ENCODE measurements at regions not wholly inside any gene's neighbourhood (a gene's known extent, or its start where the extent isn't known, plus 50 kb on each side); places are given as distances from the start of the nearest gene placed in this dataset.
A peak's percentile ranks its signal among the peaks of the same experiment; 100 is the strongest.

DNA sequence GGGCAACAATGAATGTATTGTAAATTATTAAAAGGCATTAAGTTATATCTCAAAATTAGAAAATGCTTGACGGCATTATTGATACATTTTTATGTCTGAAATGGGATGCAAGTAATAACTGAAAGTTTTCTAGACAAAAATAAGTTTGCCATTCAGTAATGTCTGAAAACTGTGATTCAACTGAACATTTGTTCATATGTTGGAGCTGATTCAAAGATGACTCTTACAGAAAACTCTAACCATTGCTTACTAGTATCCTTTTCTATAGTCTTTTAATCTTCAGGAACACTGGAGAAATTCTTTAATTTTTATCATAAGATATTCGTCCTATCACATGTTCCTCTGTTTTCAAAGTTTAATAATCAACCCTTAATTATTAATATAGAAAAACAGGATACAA lies 71.1 kb upstream of the TFEC start:
- TF ChIP-seq, protein P1, sequence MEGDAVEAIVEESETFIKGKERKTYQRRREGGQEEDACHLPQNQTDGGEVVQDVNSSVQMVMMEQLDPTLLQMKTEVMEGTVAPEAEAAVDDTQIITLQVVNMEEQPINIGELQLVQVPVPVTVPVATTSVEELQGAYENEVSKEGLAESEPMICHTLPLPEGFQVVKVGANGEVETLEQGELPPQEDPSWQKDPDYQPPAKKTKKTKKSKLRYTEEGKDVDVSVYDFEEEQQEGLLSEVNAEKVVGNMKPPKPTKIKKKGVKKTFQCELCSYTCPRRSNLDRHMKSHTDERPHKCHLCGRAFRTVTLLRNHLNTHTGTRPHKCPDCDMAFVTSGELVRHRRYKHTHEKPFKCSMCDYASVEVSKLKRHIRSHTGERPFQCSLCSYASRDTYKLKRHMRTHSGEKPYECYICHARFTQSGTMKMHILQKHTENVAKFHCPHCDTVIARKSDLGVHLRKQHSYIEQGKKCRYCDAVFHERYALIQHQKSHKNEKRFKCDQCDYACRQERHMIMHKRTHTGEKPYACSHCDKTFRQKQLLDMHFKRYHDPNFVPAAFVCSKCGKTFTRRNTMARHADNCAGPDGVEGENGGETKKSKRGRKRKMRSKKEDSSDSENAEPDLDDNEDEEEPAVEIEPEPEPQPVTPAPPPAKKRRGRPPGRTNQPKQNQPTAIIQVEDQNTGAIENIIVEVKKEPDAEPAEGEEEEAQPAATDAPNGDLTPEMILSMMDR (conservative IDR thresholded peaks at IDR 0.05) = no peak
- Mint-ChIP-seq H3K27ac (ENCODE audit: unreplicated experiment) (no peak overlapping the region), H3K4me1 (peaks cover 16% of the 10 kb centered on the region), H3K4me3 (no peak overlapping the region), H3K27me3 (ENCODE audit: low read depth) (no peaks in the 10 kb centered on the region), H3K36me3 (ENCODE audit: low read depth) (no peaks in the 10 kb centered on the region), H3K9me3 (peaks cover 2% of the 10 kb centered on the region)
- DNase-seq (ENCODE audit: low read depth, low spot score) = no peak

DNA sequence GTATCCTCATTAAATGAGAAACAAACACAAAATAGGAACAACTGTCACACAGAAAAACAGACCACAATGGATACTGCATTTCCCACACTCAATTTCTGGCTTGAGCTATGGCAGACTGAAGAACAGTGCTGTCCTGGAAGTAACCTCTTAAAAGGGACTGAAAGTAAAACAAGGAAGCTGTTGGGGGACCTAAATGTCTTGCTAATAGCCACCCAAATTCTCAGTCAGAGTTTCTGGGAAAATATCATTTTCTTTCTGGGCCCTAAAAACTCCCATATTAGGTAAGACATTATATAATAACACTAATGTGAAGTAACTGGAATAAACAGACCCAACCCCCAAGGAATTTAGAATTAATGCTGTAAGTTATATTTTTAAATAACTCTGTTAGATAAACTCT lies 80.9 kb upstream of the TFEC start:
- Mint-ChIP-seq H3K4me1 (no peaks in the 10 kb centered on the region), H3K36me3 (ENCODE audit: low read depth) (no peaks in the 10 kb centered on the region), H3K9me3 (peaks cover 3% of the 10 kb centered on the region), H3K4me3 (no peak overlapping the region), H3K27me3 (ENCODE audit: low read depth) (no peaks in the 10 kb centered on the region), H3K27ac (ENCODE audit: unreplicated experiment) (no peak overlapping the region)
- TF ChIP-seq, protein P1 (conservative IDR thresholded peaks at IDR 0.05) = no peak
- no peak for DNase-seq (ENCODE audit: low read depth, low spot score)

DNA sequence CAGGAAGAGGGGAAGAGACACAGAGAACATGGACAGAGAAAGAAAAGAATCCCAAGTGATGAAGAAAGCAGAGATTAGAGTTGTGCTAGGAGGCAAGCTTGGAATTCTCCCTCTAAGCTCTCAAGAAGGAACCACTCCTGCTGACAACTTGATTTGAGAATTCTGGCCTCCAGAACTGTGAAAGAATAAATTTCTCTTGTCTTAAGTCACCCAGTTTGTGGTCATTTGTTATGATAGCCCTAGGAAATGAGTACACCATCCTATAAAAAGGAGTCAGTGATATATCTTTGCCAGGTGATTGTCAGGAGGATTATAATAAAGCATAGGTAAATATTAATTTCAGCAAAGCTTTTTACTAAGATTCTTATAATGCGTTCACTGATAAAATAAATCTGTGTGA lies 82.7 kb upstream of the TFEC start:
- TF ChIP-seq, protein P1 (conservative IDR thresholded peaks at IDR 0.05) = no peak
- DNase-seq (ENCODE audit: low read depth, low spot score) = no peak
- Mint-ChIP-seq H3K36me3 (ENCODE audit: low read depth) (no peaks in the 10 kb centered on the region), H3K9me3 (peaks cover 3% of the 10 kb centered on the region), H3K4me3 (no peak overlapping the region), H3K4me1 (peaks cover 7% of the 10 kb centered on the region), H3K27ac (ENCODE audit: unreplicated experiment) (no peak overlapping the region), H3K27me3 (ENCODE audit: low read depth) (no peaks in the 10 kb centered on the region)

DNA sequence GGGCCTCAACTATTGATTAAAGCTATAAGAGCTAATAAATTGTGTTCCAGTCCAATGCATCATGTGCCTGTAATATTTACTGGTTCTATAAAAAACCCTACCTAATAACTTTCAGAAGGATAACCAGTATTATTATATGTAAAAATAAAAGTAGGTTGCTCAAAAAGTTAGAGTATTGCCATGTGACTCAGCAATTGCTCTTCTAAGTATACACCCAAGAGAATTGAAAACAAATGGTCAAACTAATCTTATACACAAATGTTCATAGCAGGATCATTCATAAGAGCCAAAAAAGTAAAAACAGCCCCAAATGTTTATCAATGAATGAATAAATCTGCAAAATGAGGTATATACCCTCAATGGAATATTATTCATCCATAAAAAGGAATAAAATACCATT lies 89.5 kb upstream of the TES start:
- H3K4me1 Mint-ChIP-seq = peaks cover 7% of the 10 kb centered on the region
- no peak overlapping the region for H3K27ac Mint-ChIP-seq (ENCODE audit: unreplicated experiment)
- peaks cover 4% of the 10 kb centered on the region for H3K27me3 Mint-ChIP-seq (ENCODE audit: low read depth)
- no peak for DNase-seq (ENCODE audit: low read depth, low spot score)
- no peaks in the 10 kb centered on the region for H3K36me3 Mint-ChIP-seq (ENCODE audit: low read depth)
- no peak overlapping the region for H3K4me3 Mint-ChIP-seq
- no peaks in the 10 kb centered on the region for H3K9me3 Mint-ChIP-seq
- TF ChIP-seq, protein P1 (conservative IDR thresholded peaks at IDR 0.05) = no peak

DNA sequence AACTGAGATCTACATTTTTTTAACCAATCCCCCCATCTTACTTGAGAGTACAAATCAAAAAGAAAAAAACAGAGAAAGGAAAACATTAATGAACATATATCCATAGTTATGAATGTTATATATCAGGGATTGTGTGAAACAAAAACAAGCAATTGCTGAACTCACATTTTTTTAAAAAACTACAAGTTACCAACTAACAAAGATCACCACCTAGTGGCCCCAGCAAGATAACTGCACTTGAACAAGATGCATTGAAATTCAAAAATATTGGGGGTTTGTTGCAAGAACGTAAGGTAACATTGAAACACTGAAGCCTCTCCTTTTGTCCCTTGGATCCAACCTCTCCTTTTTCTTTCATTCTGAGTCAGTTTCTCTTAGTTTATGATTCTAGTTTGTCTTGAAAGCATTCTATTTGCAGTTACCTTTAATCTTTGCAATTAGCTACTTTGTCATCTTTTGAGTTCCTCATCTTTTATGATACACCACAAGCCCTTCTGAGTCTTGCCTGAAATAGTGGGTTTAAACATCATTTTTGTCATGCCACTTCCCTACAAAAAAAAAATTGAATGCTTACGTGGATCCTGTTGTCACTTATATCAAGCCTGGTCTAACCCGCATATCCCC lies 87.3 kb upstream of the TES start:
- H3K27ac Mint-ChIP-seq (ENCODE audit: unreplicated experiment) = no peak overlapping the region
- H3K4me3 Mint-ChIP-seq = no peak overlapping the region
- TF ChIP-seq, protein P1 (conservative IDR thresholded peaks at IDR 0.05) = peak; percentile 78
- H3K4me1 Mint-ChIP-seq = peaks cover under 1% of the 10 kb centered on the region
- H3K27me3 Mint-ChIP-seq (ENCODE audit: low read depth) = peaks cover 4% of the 10 kb centered on the region
- H3K36me3 Mint-ChIP-seq (ENCODE audit: low read depth) = peaks cover 2% of the 10 kb centered on the region
- no peak for DNase-seq (ENCODE audit: low read depth, low spot score)
- H3K9me3 Mint-ChIP-seq = peaks cover 2% of the 10 kb centered on the region
